Cardiac fibroblast (primary cell): ENCODE measurements at regions not wholly inside any gene's neighbourhood (a gene's known extent, or its start where the extent isn't known, plus 50 kb on each side); places are given as distances from the start of the nearest gene placed in this dataset.

ENCODE experiments used
- DNase-seq, 2 donors: peaks; one replicate each; pipeline versions ENCODE4 v3.0.0 to v3.0.0-alpha.2; 2010; ENCODE audit warnings: low read depth in 2 of 2
- H3K4me3 ChIP-seq, 2 donors: replicated peaks in 1 of 2; 1 replicate in 1 of 2; 2 replicates in 1 of 2; pipeline ENCODE4 v1.5.1; 2011; ENCODE audit warnings: low read depth in 2 of 2, low read length in 2 of 2, mild to moderate bottlenecking in 2 of 2, moderate library complexity in 1 of 2
- TF ChIP-seq, protein P1 (sequence below): IDR thresholded peaks from one replicate; pipeline ENCODE4 v1.5.1; 2011; ENCODE audit warnings: low read depth, mild to moderate bottlenecking, low read length, inconsistent platforms

DNA sequence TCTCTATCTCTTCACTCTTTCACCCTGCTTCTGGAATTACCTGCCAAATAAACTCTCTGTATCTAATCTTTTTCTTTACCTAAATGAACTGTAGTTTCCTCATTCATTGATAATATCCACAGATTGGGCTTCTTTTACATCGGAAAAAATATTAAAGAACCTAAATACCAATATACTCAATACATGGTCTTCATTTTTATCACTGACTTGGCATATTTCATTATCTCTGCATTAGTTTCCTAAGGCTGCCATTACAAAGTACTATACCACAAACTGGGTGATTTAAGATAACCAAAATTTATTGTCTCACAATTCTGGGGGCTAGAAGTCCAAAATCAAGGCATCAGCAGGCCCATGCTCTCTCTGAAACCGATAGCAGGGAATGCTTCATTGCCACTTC is 411.9 kb upstream of the SPTLC3 start:
- TF ChIP-seq, protein P1, sequence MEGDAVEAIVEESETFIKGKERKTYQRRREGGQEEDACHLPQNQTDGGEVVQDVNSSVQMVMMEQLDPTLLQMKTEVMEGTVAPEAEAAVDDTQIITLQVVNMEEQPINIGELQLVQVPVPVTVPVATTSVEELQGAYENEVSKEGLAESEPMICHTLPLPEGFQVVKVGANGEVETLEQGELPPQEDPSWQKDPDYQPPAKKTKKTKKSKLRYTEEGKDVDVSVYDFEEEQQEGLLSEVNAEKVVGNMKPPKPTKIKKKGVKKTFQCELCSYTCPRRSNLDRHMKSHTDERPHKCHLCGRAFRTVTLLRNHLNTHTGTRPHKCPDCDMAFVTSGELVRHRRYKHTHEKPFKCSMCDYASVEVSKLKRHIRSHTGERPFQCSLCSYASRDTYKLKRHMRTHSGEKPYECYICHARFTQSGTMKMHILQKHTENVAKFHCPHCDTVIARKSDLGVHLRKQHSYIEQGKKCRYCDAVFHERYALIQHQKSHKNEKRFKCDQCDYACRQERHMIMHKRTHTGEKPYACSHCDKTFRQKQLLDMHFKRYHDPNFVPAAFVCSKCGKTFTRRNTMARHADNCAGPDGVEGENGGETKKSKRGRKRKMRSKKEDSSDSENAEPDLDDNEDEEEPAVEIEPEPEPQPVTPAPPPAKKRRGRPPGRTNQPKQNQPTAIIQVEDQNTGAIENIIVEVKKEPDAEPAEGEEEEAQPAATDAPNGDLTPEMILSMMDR, result no peak
- no peak for DNase-seq
- H3K4me3 ChIP-seq, result no peak overlapping the region

DNA sequence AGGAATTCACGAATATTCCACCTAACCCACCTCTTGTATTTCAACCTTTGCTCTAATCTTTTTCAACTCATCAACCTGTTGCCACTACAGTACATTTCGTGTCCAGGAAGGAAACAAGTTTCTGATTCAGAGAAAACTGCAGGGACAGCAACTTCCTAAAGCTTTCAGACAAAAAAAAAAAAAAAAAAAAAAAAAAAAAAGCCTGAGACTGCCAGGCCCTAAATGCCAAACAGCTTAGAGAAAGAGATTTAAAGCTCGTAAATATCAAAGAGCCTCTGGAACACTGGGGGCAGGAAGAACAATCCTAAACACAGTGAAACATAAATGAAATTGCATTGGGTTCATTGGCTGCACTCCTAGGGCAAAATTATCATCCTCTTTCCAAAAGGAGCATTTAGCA is 411.2 kb upstream of the SPTLC3 start:
- DNase-seq, result no peak
- TF ChIP-seq, protein P1, result no peak
- no peak overlapping the region for H3K4me3 ChIP-seq

DNA sequence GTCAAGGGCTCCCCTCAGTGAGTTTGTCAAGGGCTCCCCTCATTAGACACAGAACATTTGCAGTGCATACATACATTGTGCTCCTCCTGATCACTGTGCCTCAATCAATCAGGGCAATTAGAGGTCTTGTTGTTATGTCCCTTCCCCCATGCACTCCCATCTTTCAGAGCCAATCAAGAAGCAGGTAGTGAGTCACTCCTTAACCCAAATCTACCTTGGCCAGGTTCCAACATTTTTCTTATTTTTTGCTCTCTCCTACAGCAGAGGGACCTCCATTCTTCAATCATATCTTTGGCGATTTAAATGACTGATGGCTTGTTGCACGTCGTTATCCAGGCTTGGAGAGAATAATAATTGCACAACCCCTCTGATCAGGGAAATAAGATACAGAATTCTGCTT is 409.9 kb upstream of the SPTLC3 start:
- no peak overlapping the region for H3K4me3 ChIP-seq
- no peak for DNase-seq
- TF ChIP-seq, protein P1, result no peak

DNA sequence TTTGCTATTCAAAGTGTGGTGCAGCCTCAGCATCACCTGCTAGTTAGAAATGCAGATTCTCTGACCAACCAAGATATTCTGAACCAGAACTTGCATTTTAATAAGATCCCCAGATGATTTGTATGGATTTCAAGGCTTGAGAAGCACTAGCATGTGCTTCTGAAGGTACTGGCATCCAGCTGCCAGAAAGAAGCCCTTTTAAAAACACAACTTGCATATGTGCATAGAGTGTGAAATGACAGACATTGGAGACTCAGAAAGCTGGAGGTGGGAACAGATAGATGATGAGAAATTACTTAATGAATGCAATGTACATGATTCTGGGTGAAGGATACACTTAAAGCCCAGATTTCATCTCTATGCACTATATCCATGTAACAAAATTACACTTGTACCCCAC is 409.3 kb upstream of the SPTLC3 start:
- no peak overlapping the region for H3K4me3 ChIP-seq
- DNase-seq, result no peak

DNA sequence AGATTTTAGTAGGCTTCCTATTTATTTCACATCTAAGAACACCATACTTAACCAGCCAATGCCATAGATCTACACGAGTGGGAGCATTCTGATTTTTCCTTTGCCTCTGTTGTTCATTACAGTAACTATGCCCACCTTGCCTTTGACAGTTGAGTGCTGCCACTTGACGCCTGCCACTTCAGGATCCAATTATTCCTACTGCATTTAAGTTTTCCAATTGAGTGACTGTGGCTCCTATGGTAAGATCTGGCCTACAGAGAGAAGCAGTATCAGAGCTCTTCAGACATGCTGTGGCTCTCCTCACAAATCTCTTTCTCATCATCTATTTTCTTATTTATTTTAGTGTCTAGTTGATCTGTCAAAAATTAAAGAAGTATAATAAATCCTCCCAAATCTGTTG is 403.0 kb upstream of the SPTLC3 start:
- TF ChIP-seq, protein P1, result no peak
- no peak overlapping the region for H3K4me3 ChIP-seq
- no peak for DNase-seq

More for the DNA sequence above, 409.3 kb upstream of the SPTLC3 start:
- TF ChIP-seq, protein P1, result no peak

DNA sequence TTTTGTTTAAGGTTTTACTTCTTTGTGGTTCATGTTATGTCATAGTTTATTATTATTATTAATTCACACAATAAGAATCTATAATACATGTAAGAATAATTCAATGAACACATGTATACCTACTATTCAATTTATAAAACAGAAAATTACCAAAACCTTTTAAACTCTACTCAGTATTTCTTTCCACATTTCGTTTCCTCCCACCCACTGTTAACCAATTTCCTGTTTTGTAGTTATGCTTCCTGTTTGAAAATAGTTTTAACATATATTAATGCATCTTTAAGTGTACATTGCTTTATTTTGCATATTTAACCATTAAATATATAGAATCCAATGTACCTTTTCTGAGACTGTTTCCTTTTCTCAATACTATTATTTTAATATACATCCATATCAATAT is 397.9 kb upstream of the SPTLC3 start:
- no peak for DNase-seq
- H3K4me3 ChIP-seq, result no peak overlapping the region
- TF ChIP-seq, protein P1, result no peak

DNA sequence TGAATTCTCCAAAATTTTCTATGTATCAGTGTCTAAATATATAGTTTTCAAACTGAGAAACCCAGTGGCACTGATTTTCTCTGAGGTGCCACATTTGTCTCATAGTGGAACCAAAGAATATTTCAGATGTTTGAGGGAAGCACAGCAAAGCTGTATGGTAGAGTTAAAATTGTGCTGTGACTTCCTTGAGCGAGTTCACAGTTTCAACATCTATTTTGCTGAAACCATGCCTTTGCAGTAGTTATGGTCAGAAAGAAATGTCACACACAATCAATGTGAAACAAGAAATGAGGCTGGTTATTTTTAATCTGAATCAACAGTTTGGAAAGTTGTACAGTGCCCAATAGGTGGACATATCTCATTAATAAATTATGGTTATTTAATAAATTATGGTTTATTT is 394.0 kb upstream of the SPTLC3 start:
- TF ChIP-seq, protein P1, result no peak
- no peak for DNase-seq
- H3K4me3 ChIP-seq, result no peak overlapping the region
